Midbrain (tissue), 1 donor: ENCODE measurements at regions not wholly inside any gene's neighbourhood (a gene's known extent, or its start where the extent isn't known, plus 50 kb on each side); places are given as distances from the start of the nearest gene placed in this dataset.

Experiments used
- DNase-seq: peaks from one replicate; lab custom pipeline; 2025; lab: John Stamatoyannopoulos, UW

- DNase-seq: no peak
Observed at GRCh38 chr2:237030382-237030781, 55.3 kb upstream of the COPS8 start.

DNA sequence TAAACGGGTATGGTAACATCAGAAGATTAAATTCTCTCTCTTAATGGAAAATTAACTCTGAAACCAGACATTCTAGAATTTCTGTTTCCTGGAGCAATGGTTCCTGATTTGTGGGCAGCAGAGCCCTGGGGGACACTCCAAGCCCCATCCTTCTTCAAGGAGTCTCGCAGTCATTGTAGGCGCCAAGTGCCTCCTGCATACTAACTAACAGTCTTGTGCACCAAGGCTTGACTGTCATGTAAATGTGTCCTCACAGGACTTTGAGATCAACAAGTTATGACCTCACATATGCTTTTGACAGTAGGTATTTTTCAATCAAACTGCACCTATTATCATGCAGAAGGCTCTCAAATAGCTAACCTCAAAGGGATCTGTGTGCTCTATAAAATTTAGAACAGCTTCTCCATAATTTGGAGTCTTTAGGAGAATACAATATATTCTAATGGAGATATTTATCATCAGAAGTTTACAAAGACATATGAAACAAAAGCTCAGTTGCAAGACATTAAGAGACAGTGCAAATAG is 52.1 kb upstream of the COPS8 start:
- no peak for DNase-seq

DNA sequence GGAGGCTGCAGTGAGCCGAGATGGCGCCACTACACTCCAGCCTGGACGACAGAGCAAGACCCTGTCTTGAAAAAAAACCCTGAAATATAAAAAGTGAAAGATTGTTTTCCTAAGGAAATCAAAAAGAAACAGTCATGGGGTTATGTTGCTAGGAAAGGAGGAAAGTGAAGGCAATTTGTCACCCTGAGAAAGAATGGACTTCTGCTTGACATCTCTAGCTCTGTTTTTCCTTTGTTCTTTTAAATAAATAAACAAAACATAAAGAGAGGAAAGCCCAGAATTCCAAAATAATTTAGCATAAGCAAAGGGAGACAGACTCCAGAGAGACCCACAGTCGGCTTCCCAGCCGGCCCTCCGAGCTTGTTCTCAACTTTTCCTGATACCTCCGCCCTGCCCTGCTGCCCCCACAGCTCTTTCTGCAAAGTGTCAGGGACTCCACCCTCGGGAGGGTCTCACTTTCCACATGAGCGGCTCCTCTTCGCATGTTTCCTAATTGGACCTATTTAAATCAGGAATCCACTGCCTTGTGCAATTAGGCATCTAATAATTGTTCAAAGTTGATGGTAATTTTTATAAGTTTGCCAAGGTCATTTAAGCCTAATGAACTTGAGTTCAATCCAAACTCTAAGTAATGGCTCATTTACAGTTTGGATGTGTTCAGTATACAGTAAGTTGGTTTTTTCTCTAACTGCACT is 49.8 kb upstream of the COPS8 start:
- no peak for DNase-seq
